GM12878 (cell line): ENCODE measurements at regions not wholly inside any gene's neighbourhood (a gene's known extent, or its start where the extent isn't known, plus 50 kb on each side); places are given as distances from the start of the nearest gene placed in this dataset.

Source experiments
- ATAC-seq: fragments of 200-7000 bp; cut with Tn5 transposase; 3 replicates; pipeline ENCODE4 v1.9.1; 2020; ENCODE audit warnings: mild to moderate bottlenecking, moderate library complexity
- BruUV-seq: library from RNA; stranded (reverse); fragments of 400-500 nt; replicated peaks from 2 replicates; lab custom pipeline; 2021; lab: Mats Ljungman, UMichigan
- CTCF ChIA-PET: fragments of 300-600 bp; sonication (Branson Sonifier 250); formaldehyde crosslinking; extraction: SDS; loops from one replicate; lab custom pipeline; 2021; ENCODE audit warnings: inconsistent platforms; lab: Yijun Ruan, JAX
- POLR2A ChIA-PET: fragments of 350-600 bp; formaldehyde crosslinking; extraction: SDS; loops from one replicate; lab custom pipeline; 2021; ENCODE audit warnings: inconsistent platforms; lab: Charles Lee
- RAD21 ChIA-PET: fragments of 300-600 bp; sonication (Branson Sonifier 250); formaldehyde crosslinking; loops from one replicate; lab custom pipeline; 2023; ENCODE audit warnings: antibody characterized with exemption; ENCODE audit not compliant: unreplicated experiment; lab: Charles Lee
- SMC1A ChIA-PET: fragments of 300-600 bp; sonication (Branson Sonifier 250); formaldehyde crosslinking; loops from one replicate; lab custom pipeline; 2023; ENCODE audit not compliant: unreplicated experiment, uncharacterized antibody; lab: Charles Lee
- DNase-seq: peaks from one replicate; pipeline ENCODE4 v3.0.0-alpha.2; 2011; ENCODE audit warnings: low read depth, low spot score
- FAIRE-seq: peaks from 3 replicates; lab custom pipeline; 2011; peaks lifted over from hg19 to GRCh38; lab: Jason Lieb, UNC
- H2AFZ ChIP-seq: 2 replicates; pipeline ENCODE4 v1.6.0; 2011; ENCODE audit warnings: low read depth, low read length, control low read depth; ENCODE audit not compliant: control insufficient read depth
- H3K27ac ChIP-seq: 2 replicates; pipeline ENCODE4 v1.5.1; 2011; ENCODE audit warnings: control low read depth; ENCODE audit not compliant: control insufficient read depth, insufficient read depth
- H3K27me3 ChIP-seq, 2 experiments: replicated peaks in 1 of 2; 2 replicates each; pipeline versions ENCODE4 v1.6.0 to v1.6.1; 2011; ENCODE audit warnings: low read length in 1 of 2; ENCODE audit not compliant: control insufficient read depth in 2 of 2, insufficient read depth in 2 of 2
- H3K36me3 ChIP-seq, 2 experiments: 2 replicates each; pipeline ENCODE4 v1.5.1; 2011; ENCODE audit warnings: low read length in 1 of 2; ENCODE audit not compliant: control insufficient read depth in 2 of 2, insufficient read depth in 2 of 2
- H3K4me1 ChIP-seq: 2 replicates; pipeline ENCODE4 v1.6.1; 2011; ENCODE audit warnings: mild to moderate bottlenecking, low read length, moderate library complexity, mixed read lengths; ENCODE audit not compliant: control insufficient read depth, insufficient read depth
- H3K4me2 ChIP-seq: 2 replicates; pipeline ENCODE4 v1.6.0; 2011; ENCODE audit warnings: control low read depth; ENCODE audit not compliant: control insufficient read depth, insufficient read depth
- H3K4me3 ChIP-seq: fragments of 200-600 bp; sonication (generic); 2 replicates; pipeline ENCODE4 v1.5.1; 2016
- H3K79me2 ChIP-seq: 2 replicates; pipeline ENCODE4 v1.6.0; 2011; ENCODE audit warnings: low read length; ENCODE audit not compliant: control insufficient read depth, insufficient read depth
- H3K9ac ChIP-seq: 2 replicates; pipeline ENCODE4 v1.8.0; 2011; ENCODE audit warnings: low read length, control low read depth, mixed read lengths; ENCODE audit not compliant: control insufficient read depth, insufficient read depth
- H3K9me3 ChIP-seq: replicated peaks from 3 replicates; pipeline ENCODE4 v1.5.1; 2011; ENCODE audit warnings: mild to moderate bottlenecking, low read length; ENCODE audit not compliant: control insufficient read depth, insufficient read depth
- H4K20me1 ChIP-seq: 2 replicates; pipeline ENCODE4 v1.6.0; 2011; ENCODE audit not compliant: control insufficient read depth, insufficient read depth
- CBFB ChIP-seq: IDR thresholded peaks from 2 replicates; pipeline ENCODE4 v1.6.1; 2016; ENCODE audit warnings: antibody characterized with exemption, low read depth
- IKZF1 ChIP-seq: fragments of 450-650 bp; conservative IDR thresholded peaks from 2 replicates; pipeline ENCODE4 v1.6.1; 2017; ENCODE audit warnings: antibody characterized with exemption, mild to moderate bottlenecking
- IKZF2 ChIP-seq, 2 experiments: fragments of 450-650 bp; IDR thresholded peaks; 2 replicates each; pipeline ENCODE4 v1.6.1; 2017; ENCODE audit warnings: mild to moderate bottlenecking in 2 of 2, moderate library complexity in 2 of 2
- LARP7 ChIP-seq: fragments of 450-650 bp; IDR thresholded peaks from 2 replicates; pipeline ENCODE4 v1.6.1; 2017; ENCODE audit warnings: mild to moderate bottlenecking
- NR2F1 ChIP-seq: fragments of 450-650 bp; conservative IDR thresholded peaks from 2 replicates; pipeline ENCODE4 v1.6.1; 2017; ENCODE audit warnings: mild to moderate bottlenecking
- POLR2AphosphoS2 ChIP-seq: IDR thresholded peaks from 2 replicates; pipeline ENCODE4 v1.6.1; 2011; ENCODE audit warnings: low read depth, mild to moderate bottlenecking, low read length, improper control_type of control experiment, moderate library complexity
- RELA ChIP-seq: fragments of 450-650 bp; IDR thresholded peaks from 2 replicates; pipeline ENCODE4 v1.8.0; 2014; ENCODE audit warnings: borderline replicate concordance; ENCODE audit not compliant: partially characterized antibody
- TCF3 ChIP-seq: IDR thresholded peaks from 2 replicates; pipeline ENCODE4 v1.6.1; 2012; ENCODE audit warnings: low read depth, mild to moderate bottlenecking, low read length, borderline replicate concordance; ENCODE audit not compliant: insufficient read depth
- ZSCAN29 ChIP-seq: fragments of 450-650 bp; IDR thresholded peaks from 2 replicates; pipeline ENCODE4 v1.6.1; 2017; ENCODE audit warnings: mild to moderate bottlenecking, moderate library complexity
- WGBS: methylation state at CpG from one replicate; pipeline ENCODE4 v1.1.6; 2016; ENCODE audit warnings: low lambda C conversion rate; ENCODE audit not compliant: insufficient replicate concordance, insufficient coverage; ENCODE audit errors: missing lambda C conversion rate; 5-methylcytosine and 5-hydroxymethylcytosine counted together
- in situ Hi-C: fragments of 300-500 bp; cut with MboI; formaldehyde crosslinking; loops from 9 replicates; pipeline ENCODE4 v1.14.3; 2018; ENCODE audit warnings: mixed read lengths
- intact Hi-C: fragments of 100-400 bp; cut with micrococcal nuclease; formaldehyde crosslinking; loops from one replicate; pipeline ENCODE4 v1.14.2; 2022; ENCODE audit not compliant: unreplicated experiment
- TF ChIP-seq, protein P1 (sequence below): IDR thresholded peaks from 2 replicates; pipeline ENCODE4 v1.6.1; 2012; ENCODE audit warnings: low read depth, low read length, improper control_type of control experiment
- TF ChIP-seq, protein P2 (sequence below): IDR thresholded peaks from 2 replicates; pipeline ENCODE4 v1.6.1; 2012; ENCODE audit warnings: low read depth, low read length, improper control_type of control experiment
- TF ChIP-seq, protein P3 (sequence below): fragments of 450-650 bp; IDR thresholded peaks from 2 replicates; pipeline ENCODE4 v1.6.1; 2017; ENCODE audit warnings: mild to moderate bottlenecking, low read depth, inconsistent platforms; ENCODE audit not compliant: poor library complexity, severe bottlenecking

DNA sequence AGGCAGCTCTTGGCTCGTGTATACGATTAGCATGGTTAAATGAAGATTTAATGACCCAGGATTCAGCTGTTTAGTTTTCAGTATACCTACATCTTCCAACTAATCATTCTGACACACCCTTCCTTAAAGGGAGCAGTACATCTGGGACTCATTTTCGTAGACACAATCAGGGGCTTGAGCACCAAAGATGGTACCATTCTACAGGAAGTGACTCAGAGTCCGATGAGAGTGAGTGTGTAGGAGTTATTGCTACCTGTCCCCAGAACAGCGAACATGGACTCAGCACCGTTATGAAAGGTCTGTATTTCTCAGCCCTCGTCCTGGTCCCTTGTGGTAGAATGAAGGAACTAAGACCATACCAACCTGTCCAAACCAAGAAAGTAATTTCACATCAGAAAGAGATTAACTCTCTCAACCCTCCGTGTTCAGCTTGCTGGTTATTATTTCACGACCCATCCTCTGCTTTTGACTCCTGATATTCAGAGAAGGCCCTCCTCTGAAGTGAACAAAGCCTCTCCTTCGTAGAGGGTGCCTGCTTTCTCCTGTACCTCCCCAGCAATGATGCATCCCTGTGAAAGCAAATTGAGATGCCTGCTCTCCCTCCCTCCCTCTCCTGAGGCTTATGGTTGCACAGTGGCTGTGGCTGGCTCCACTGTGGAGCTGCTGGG, 214.8 kb downstream of the MTX2 start:
- WGBS, result 32% methylated on average over 10 of the region's 10 CpGs
- no peaks in the 10 kb centered on the region for H3K36me3 ChIP-seq
- ChIA-PET CTCF (interaction anchor here (0.8 to 2.1 kb wide), 4 partner anchors 10 to 70 kb away, joined by 3 to 5 read pairs (median 4); no protein-coding TSS in a partner anchor), POLR2A (no interaction called here), RAD21 (no interaction called here), SMC1A (interaction anchor here (1.2 kb wide), 1 partner anchor 35 kb away, joined by 4 read pairs; no protein-coding TSS in a partner anchor)
- no peak overlapping the region for H3K4me3 ChIP-seq
- no peaks in the 10 kb centered on the region; a peak in 3 of 4 replicates for H3K27me3 ChIP-seq
- in situ Hi-C loops (no loop called here), intact Hi-C loops (no loop called here)
- no peak for DNase-seq
- no TSS peak for BruUV-seq
- TF ChIP-seq IKZF2 (IDR thresholded peaks at IDR 0.05), result no peak
- TF ChIP-seq ZSCAN29, result no peak
- TF ChIP-seq TCF3, result no peak
- H2AFZ ChIP-seq, result no peak overlapping the region
- H3K9ac ChIP-seq, result no peak overlapping the region
- H4K20me1 ChIP-seq, result no peaks in the 10 kb centered on the region
- FAIRE-seq, result no peak
- no peaks in the 10 kb centered on the region for H3K79me2 ChIP-seq
- ATAC-seq, result peak; percentile 56
- H3K4me2 ChIP-seq, result no peak overlapping the region
- no peaks in the 10 kb centered on the region for H3K4me1 ChIP-seq
- no peak overlapping the region for H3K27ac ChIP-seq
- H3K9me3 ChIP-seq, result no peaks in the 10 kb centered on the region

DNA sequence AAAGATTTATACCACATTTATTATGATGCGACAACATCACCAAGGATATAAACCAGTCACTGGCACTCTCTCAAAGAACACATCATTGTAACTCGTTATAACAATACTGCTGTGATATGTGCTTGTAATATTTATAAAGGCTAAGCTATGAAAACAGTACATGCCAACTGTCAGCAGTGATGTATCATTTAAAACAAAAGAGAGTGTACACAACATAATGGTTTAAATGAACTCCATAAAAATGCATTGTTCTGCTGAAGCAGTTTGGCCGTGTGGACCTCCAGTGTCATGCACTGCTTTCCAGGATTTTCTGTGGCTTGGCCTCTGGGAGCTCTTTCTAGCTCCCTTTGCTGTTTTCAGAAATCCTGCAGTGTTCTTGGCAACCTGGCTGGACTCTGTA, 215.6 kb downstream of the MTX2 start:
- H3K36me3 ChIP-seq, result no peaks in the 10 kb centered on the region
- BruUV-seq, result no TSS peak
- in situ Hi-C loops, result no loop called here
- CTCF ChIA-PET, result interaction anchor here (0.9 to 1.3 kb wide), 2 partner anchors 30 to 70 kb away, joined by 3 to 5 read pairs; no protein-coding TSS in a partner anchor
- H3K4me3 ChIP-seq, result no peak overlapping the region
- H4K20me1 ChIP-seq, result no peaks in the 10 kb centered on the region
- intact Hi-C loops, result no loop called here
- ATAC-seq, result no peak
- no peaks in the 10 kb centered on the region for H3K9me3 ChIP-seq
- H3K4me1 ChIP-seq, result no peaks in the 10 kb centered on the region
- DNase-seq, result no peak
- no peak overlapping the region for H3K4me2 ChIP-seq
- H3K9ac ChIP-seq, result no peak overlapping the region
- POLR2A ChIA-PET, result interaction anchor here (0.7 kb wide), 1 partner anchor 1256 kb away, joined by 3 read pairs; no protein-coding TSS in a partner anchor
- no peak overlapping the region for H3K27ac ChIP-seq
- RAD21 ChIA-PET, result no interaction called here
- WGBS, result 14% methylated on average over 3 of the region's 3 CpGs
- SMC1A ChIA-PET, result interaction anchor here (1.0 to 2.4 kb wide), 3 partner anchors 11 to 169 kb away, joined by 3 to 9 read pairs (median 4); no protein-coding TSS in a partner anchor
- FAIRE-seq, result no peak
- no peaks in the 10 kb centered on the region for H3K79me2 ChIP-seq
- no peak overlapping the region for H2AFZ ChIP-seq
- H3K27me3 ChIP-seq, result no peaks in the 10 kb centered on the region; a peak in 3 of 4 replicates
- TF ChIP-seq POLR2AphosphoS2 (no peak), RELA (no peak), IKZF1 (no peak), CBFB (no peak), NR2F1 (no peak), LARP7 (no peak)
- TF ChIP-seq, protein P1, sequence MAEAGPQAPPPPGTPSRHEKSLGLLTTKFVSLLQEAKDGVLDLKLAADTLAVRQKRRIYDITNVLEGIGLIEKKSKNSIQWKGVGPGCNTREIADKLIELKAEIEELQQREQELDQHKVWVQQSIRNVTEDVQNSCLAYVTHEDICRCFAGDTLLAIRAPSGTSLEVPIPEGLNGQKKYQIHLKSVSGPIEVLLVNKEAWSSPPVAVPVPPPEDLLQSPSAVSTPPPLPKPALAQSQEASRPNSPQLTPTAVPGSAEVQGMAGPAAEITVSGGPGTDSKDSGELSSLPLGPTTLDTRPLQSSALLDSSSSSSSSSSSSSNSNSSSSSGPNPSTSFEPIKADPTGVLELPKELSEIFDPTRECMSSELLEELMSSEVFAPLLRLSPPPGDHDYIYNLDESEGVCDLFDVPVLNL, result no peak
- TF ChIP-seq, protein P2, sequence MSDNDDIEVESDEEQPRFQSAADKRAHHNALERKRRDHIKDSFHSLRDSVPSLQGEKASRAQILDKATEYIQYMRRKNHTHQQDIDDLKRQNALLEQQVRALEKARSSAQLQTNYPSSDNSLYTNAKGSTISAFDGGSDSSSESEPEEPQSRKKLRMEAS, result no peak
- TF ChIP-seq, protein P3, sequence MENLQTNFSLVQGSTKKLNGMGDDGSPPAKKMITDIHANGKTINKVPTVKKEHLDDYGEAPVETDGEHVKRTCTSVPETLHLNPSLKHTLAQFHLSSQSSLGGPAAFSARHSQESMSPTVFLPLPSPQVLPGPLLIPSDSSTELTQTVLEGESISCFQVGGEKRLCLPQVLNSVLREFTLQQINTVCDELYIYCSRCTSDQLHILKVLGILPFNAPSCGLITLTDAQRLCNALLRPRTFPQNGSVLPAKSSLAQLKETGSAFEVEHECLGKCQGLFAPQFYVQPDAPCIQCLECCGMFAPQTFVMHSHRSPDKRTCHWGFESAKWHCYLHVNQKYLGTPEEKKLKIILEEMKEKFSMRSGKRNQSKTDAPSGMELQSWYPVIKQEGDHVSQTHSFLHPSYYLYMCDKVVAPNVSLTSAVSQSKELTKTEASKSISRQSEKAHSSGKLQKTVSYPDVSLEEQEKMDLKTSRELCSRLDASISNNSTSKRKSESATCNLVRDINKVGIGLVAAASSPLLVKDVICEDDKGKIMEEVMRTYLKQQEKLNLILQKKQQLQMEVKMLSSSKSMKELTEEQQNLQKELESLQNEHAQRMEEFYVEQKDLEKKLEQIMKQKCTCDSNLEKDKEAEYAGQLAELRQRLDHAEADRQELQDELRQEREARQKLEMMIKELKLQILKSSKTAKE, result no peak
